A172 (cell line): ENCODE measurements at regions not wholly inside any gene's neighbourhood (a gene's known extent, or its start where the extent isn't known, plus 50 kb on each side); places are given as distances from the start of the nearest gene placed in this dataset.
"Not testable (repeated sequence)": the region's sequence is repeated elsewhere in the genome, so short reads cannot be mapped to it uniquely, and the experiment has no call there.

Source experiments
- DNase-seq: peaks from one replicate; pipeline ENCODE4 v3.0.0-alpha.2; 2015; ENCODE audit warnings: low spot score

- DNase-seq, result no peak
Observed at GRCh38 chr6:106746652-106747051, 117.3 kb downstream of the QRSL1 start.

GRCh38 chr6:106745824-106746582 lies 116.6 kb downstream of the QRSL1 start:
- no peak for DNase-seq

GRCh38 chr6:106745197-106745770 lies 115.9 kb downstream of the QRSL1 start:
- DNase-seq, result no peak

- no peak for DNase-seq
Observed at GRCh38 chr6:106744781-106745180, 115.4 kb downstream of the QRSL1 start.

- not testable (repeated sequence) for DNase-seq
Observed at GRCh38 chr6:106744029-106744428, 114.7 kb downstream of the QRSL1 start.

- no peak for DNase-seq
Observed at GRCh38 chr6:106743612-106744011, 114.2 kb downstream of the QRSL1 start.

GRCh38 chr6:106740287-106740686 lies 110.9 kb downstream of the QRSL1 start:
- no peak for DNase-seq

- DNase-seq, result peak; percentile 37
Observed at GRCh38 chr6:106739387-106739786, 110.0 kb downstream of the QRSL1 start.

GRCh38 chr6:106736502-106736901 lies 107.1 kb downstream of the QRSL1 start:
- no peak for DNase-seq

- no peak for DNase-seq
Observed at GRCh38 chr6:106735828-106736227, 106.5 kb downstream of the QRSL1 start.

- no peak for DNase-seq
Observed at GRCh38 chr6:106735136-106735633, 105.8 kb downstream of the QRSL1 start.

- DNase-seq, result no peak
Observed at GRCh38 chr6:106733386-106733785, 104.0 kb downstream of the QRSL1 start.

GRCh38 chr6:106732376-106732940 lies 103.1 kb downstream of the QRSL1 start:
- no peak for DNase-seq

- no peak for DNase-seq
Observed at GRCh38 chr6:106731843-106732160, 102.4 kb downstream of the QRSL1 start.

- no peak for DNase-seq
Observed at GRCh38 chr6:106731144-106731842, 101.9 kb downstream of the QRSL1 start.

- no peak for DNase-seq
Observed at GRCh38 chr6:106730718-106731117, 101.3 kb downstream of the QRSL1 start.

- DNase-seq, result no peak
Observed at GRCh38 chr6:106730264-106730663, 100.9 kb downstream of the QRSL1 start.

- no peak for DNase-seq
Observed at GRCh38 chr6:106729841-106730240, 100.5 kb downstream of the QRSL1 start.

- DNase-seq, result no peak
Observed at GRCh38 chr6:106728296-106728870, 99.0 kb downstream of the QRSL1 start.

- no peak for DNase-seq
Observed at GRCh38 chr6:106727480-106728149, 98.2 kb downstream of the QRSL1 start.

GRCh38 chr6:106724848-106725247 lies 95.5 kb downstream of the QRSL1 start:
- no peak for DNase-seq

GRCh38 chr6:106724337-106724736 lies 95.0 kb downstream of the QRSL1 start:
- DNase-seq, result no peak
